ENCODE measurements at regions not wholly inside any gene's neighbourhood (a gene's known extent, or its start where the extent isn't known, plus 50 kb on each side); places are given as distances from the start of the nearest gene placed in this dataset.

DNA sequence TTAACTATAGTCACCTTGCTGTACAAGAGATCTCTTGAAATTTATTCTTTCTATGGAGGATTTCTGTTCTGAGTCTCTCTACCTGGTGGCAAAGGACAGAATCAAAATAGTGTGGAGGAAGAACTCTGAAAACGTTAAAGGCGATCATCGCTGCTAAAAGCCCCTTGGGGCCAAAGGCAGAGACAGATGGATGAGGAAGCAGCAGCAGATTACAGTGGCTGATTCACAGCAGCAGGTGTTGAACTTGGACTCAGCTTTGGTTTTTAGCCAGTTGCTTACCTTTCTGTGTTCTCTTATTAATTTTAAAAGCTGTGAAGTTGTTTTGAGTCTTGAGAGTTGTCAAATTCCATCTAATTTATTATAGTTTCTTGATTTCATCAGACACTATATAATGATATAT, 956.1 kb upstream of the GOT2 start:
- no peak for TF ChIP-seq USF2 (IDR thresholded peaks at IDR 0.05; ENCODE audit: borderline replicate concordance, low read depth, low read length)
- no peak for TF ChIP-seq EZH2 (IDR thresholded peaks at IDR 0.05; ENCODE audit: borderline replicate concordance, control insufficient read depth, low read depth, low read length)
- no peak for TF ChIP-seq CTCF (IDR thresholded peaks at IDR 0.05 in 2 of 3, conservative IDR thresholded peaks at IDR 0.05 in 1 of 3; ENCODE audit: control insufficient read depth in 2 of 3, extremely low read depth in 1 of 3, insufficient read depth in 1 of 3, low read depth in 3 of 3, low read length in 3 of 3)
- no peak for TF ChIP-seq DPF2 (IDR thresholded peaks at IDR 0.05)
- no peak for TF ChIP-seq HDGF (IDR thresholded peaks at IDR 0.05)
- no peak for TF ChIP-seq EP300 (IDR thresholded peaks at IDR 0.05; ENCODE audit: borderline replicate concordance in 1 of 2, control insufficient read depth in 1 of 2, low read depth in 2 of 2, low read length in 2 of 2)
- no peak for TF ChIP-seq POU2F2 (IDR thresholded peaks at IDR 0.05; ENCODE audit: borderline replicate concordance, low read depth, low read length)
- no peak for TF ChIP-seq POLR2A (IDR thresholded peaks at IDR 0.05; ENCODE audit: low read depth, low read length)
- TF ChIP-seq BACH1 (IDR thresholded peaks at IDR 0.05; ENCODE audit: borderline replicate concordance): no peak
- no peak for TF ChIP-seq PAX5 (IDR thresholded peaks at IDR 0.05; ENCODE audit: borderline replicate concordance, low read depth, low read length)
- TF ChIP-seq NFYA (IDR thresholded peaks at IDR 0.05; ENCODE audit: borderline replicate concordance, low read depth, low read length): no peak
- TF ChIP-seq, protein P1, sequence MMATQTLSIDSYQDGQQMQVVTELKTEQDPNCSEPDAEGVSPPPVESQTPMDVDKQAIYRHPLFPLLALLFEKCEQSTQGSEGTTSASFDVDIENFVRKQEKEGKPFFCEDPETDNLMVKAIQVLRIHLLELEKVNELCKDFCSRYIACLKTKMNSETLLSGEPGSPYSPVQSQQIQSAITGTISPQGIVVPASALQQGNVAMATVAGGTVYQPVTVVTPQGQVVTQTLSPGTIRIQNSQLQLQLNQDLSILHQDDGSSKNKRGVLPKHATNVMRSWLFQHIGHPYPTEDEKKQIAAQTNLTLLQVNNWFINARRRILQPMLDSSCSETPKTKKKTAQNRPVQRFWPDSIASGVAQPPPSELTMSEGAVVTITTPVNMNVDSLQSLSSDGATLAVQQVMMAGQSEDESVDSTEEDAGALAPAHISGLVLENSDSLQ (IDR thresholded peaks at IDR 0.05): no peak
- no peak for TF ChIP-seq ATF7 (IDR thresholded peaks at IDR 0.05; ENCODE audit: low read depth)
